Gastrocnemius medialis (tissue), 4 donors: ENCODE measurements at regions not wholly inside any gene's neighbourhood (a gene's known extent, or its start where the extent isn't known, plus 50 kb on each side); places are given as distances from the start of the nearest gene placed in this dataset.

Experiments used
- POLR2A ChIP-seq, 2 donors: fragments of 450-650 bp; IDR thresholded peaks; one replicate each; pipeline ENCODE4 v1.6.1; 2017; ENCODE audit warnings: antibody characterized with exemption in 2 of 2, mild to moderate bottlenecking in 2 of 2, moderate library complexity in 2 of 2
- TF ChIP-seq, protein P1 (sequence below), 5 experiments: fragments of 450-650 bp in 3 of 5; fragments of 200-600 bp in 2 of 5; sonication (generic) in 2 of 5; IDR thresholded peaks in 4 of 5; conservative IDR thresholded peaks in 1 of 5; 1 replicate in 4 of 5; 2 replicates in 1 of 5; pipeline ENCODE4 v1.5.1; 2016 to 2019; ENCODE audit warnings: antibody characterized with exemption in 5 of 5, mild to moderate bottlenecking in 3 of 5, moderate library complexity in 3 of 5

DNA sequence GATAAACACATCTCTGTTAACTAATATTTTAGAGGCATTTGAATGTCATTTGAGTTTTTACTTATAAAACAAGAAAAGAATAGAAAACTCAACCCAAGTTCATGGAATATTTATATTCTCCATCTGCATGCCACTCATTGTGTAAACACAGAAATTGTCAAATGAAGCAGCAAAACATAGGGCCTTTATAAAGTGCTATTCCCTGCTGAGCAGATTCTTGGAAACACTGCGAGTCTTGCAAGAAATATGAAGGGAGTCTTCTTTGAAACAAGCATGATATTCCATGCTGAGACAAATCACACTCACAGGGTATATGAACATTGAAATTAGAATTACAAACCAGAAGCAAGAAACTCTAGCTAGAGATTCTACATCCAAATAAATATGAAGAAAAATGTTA, 655.8 kb downstream of the BRINP3 start:
- TF ChIP-seq, protein P1, sequence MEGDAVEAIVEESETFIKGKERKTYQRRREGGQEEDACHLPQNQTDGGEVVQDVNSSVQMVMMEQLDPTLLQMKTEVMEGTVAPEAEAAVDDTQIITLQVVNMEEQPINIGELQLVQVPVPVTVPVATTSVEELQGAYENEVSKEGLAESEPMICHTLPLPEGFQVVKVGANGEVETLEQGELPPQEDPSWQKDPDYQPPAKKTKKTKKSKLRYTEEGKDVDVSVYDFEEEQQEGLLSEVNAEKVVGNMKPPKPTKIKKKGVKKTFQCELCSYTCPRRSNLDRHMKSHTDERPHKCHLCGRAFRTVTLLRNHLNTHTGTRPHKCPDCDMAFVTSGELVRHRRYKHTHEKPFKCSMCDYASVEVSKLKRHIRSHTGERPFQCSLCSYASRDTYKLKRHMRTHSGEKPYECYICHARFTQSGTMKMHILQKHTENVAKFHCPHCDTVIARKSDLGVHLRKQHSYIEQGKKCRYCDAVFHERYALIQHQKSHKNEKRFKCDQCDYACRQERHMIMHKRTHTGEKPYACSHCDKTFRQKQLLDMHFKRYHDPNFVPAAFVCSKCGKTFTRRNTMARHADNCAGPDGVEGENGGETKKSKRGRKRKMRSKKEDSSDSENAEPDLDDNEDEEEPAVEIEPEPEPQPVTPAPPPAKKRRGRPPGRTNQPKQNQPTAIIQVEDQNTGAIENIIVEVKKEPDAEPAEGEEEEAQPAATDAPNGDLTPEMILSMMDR (IDR thresholded peaks at IDR 0.05 in 4 of 5, conservative IDR thresholded peaks at IDR 0.05 in 1 of 5): no peak
- no peak for TF ChIP-seq POLR2A (IDR thresholded peaks at IDR 0.05)
